Body of pancreas (tissue), 4 donors: ENCODE measurements at regions not wholly inside any gene's neighbourhood (a gene's known extent, or its start where the extent isn't known, plus 50 kb on each side); places are given as distances from the start of the nearest gene placed in this dataset.

Source experiments
- CTCF ChIP-seq, 7 experiments: fragments of 450-650 bp in 4 of 7; fragments of 200-600 bp in 3 of 7; sonication (generic) in 3 of 7; IDR thresholded peaks; one replicate each; pipeline ENCODE4 v1.5.1; 2016 to 2019; ENCODE audit warnings: antibody characterized with exemption in 7 of 7
- POLR2A ChIP-seq, 3 donors: fragments of 450-650 bp; IDR thresholded peaks; one replicate each; pipeline ENCODE4 v1.6.1; 2016; ENCODE audit warnings: antibody characterized with exemption in 3 of 3, mild to moderate bottlenecking in 2 of 3

- TF ChIP-seq CTCF (IDR thresholded peaks at IDR 0.05), result no peak
- no peak for TF ChIP-seq POLR2A (IDR thresholded peaks at IDR 0.05)
These were observed 145.9 kb upstream of the ZNF608 start for GRCh38 chr5:124892185-124892848.
